ENCODE measurements at regions not wholly inside any gene's neighbourhood (a gene's known extent, or its start where the extent isn't known, plus 50 kb on each side); places are given as distances from the start of the nearest gene placed in this dataset.
"Not testable (repeated sequence)": the region's sequence is repeated elsewhere in the genome, so short reads cannot be mapped to it uniquely, and the experiment has no call there.

- TF ChIP-seq, protein P1, sequence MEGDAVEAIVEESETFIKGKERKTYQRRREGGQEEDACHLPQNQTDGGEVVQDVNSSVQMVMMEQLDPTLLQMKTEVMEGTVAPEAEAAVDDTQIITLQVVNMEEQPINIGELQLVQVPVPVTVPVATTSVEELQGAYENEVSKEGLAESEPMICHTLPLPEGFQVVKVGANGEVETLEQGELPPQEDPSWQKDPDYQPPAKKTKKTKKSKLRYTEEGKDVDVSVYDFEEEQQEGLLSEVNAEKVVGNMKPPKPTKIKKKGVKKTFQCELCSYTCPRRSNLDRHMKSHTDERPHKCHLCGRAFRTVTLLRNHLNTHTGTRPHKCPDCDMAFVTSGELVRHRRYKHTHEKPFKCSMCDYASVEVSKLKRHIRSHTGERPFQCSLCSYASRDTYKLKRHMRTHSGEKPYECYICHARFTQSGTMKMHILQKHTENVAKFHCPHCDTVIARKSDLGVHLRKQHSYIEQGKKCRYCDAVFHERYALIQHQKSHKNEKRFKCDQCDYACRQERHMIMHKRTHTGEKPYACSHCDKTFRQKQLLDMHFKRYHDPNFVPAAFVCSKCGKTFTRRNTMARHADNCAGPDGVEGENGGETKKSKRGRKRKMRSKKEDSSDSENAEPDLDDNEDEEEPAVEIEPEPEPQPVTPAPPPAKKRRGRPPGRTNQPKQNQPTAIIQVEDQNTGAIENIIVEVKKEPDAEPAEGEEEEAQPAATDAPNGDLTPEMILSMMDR (IDR thresholded peaks at IDR 0.05; ENCODE audit: low read depth, low read length): no peak
- DNase-seq (ENCODE audit: extremely low read depth, low read depth): no peak
Observed at GRCh38 chr11:71136095-71136845, 116.1 kb downstream of the SHANK2 start.

DNA sequence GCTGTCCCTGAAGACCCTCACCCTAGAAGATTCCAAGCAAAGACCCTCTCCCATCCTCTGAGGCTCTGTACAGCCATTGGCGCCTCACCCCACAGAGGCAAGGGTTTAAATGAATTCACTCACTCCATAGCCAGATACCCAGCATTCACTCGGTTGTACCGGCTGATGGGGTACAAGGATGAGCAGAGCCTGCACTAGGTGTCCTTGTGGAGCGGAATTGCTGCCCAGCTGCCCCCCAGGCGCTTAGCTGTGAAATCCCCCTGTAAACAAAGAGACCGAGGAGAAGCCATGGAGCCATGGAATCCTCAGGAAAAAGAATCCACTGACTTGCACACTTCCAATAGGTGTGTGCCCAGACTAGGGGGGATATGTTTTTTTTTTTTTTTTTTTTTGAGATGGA, 117.3 kb downstream of the SHANK2 start:
- TF ChIP-seq, protein P1 (IDR thresholded peaks at IDR 0.05; ENCODE audit: low read depth, low read length): no peak
- DNase-seq (ENCODE audit: extremely low read depth, low read depth): no peak

DNA sequence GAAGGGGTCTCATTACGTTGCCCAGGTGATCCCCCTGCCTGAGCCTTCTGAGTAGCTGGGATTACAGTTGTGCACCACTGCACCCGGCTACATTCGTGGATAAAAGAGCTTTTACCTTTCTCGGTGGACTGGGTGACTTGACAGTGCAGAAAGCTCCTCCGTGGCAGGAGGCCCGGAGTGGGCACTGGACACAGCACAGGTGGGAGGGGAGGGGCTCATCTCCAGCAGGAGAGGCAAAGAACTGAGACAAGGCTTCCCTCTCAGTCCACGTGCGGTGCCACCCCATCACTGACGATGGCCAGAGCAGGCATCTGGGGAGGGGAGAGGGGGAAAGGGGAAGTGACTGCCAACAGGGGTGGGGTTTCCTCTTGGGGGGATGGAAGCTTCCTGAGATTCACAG, 118.4 kb downstream of the SHANK2 start:
- DNase-seq (ENCODE audit: extremely low read depth, low read depth): no peak
- TF ChIP-seq, protein P1 (IDR thresholded peaks at IDR 0.05; ENCODE audit: low read depth, low read length): no peak

GRCh38 chr11:71131861-71132260, 120.5 kb downstream of the SHANK2 start:
- TF ChIP-seq, protein P1 (IDR thresholded peaks at IDR 0.05; ENCODE audit: low read depth, low read length): no peak
- DNase-seq (ENCODE audit: extremely low read depth, low read depth): no peak

DNA sequence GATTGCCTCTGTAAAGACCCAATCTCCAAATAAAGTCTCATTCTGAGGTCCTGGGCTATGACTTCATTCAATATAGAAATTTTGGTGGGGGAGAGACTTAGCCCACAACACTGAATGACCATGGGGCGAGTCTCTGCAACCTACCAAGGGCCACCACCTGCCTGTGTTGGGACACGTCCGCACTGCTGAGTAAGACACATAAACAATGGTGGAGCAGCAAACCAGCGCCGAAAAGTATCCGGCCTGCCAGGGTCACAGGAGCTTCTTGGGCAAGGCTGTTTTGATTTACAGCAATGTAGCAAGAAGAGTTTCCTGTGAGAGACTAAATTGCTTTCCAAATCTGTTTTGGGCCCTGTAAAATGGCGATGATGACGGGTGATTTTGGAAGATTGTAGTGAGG, 122.3 kb downstream of the SHANK2 start:
- TF ChIP-seq, protein P1 (IDR thresholded peaks at IDR 0.05; ENCODE audit: low read depth, low read length): no peak
- DNase-seq (ENCODE audit: extremely low read depth, low read depth): no peak

DNA sequence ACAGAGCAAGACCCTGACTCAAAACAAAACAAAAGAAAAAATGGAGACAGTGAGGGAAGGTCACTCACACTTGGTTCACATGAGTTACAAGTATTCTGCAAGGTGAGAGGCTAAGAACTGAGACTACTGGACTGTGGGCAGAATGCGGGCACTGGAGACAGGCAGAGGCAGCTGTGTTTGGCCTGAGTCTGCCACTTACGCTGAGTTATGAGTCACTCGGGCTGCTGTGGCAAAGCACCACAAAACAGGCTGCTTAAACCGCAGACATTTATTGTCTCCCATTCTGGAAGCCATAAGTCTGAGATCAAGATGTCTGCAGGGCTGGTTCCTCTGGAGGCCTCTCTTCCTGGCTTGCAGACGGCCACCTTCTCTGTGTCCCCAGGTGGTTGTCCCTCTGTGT, 122.8 kb downstream of the SHANK2 start:
- TF ChIP-seq, protein P1 (IDR thresholded peaks at IDR 0.05; ENCODE audit: low read depth, low read length): no peak
- DNase-seq (ENCODE audit: extremely low read depth, low read depth): no peak

- no peak for DNase-seq (ENCODE audit: extremely low read depth, low read depth)
- TF ChIP-seq, protein P1 (IDR thresholded peaks at IDR 0.05; ENCODE audit: low read depth, low read length): no peak
Observed at GRCh38 chr11:71127806-71128205, 124.6 kb downstream of the SHANK2 start.

GRCh38 chr11:71126401-71126800, 126.0 kb downstream of the SHANK2 start:
- DNase-seq (ENCODE audit: extremely low read depth, low read depth): not testable (repeated sequence)

Measured in AG09319 (cell line).